SH-SY5Y (cell line): ENCODE measurements at regions not wholly inside any gene's neighbourhood (a gene's known extent, or its start where the extent isn't known, plus 50 kb on each side); places are given as distances from the start of the nearest gene placed in this dataset.

ENCODE experiments used
- GATA2 ChIP-seq: IDR thresholded peaks from 2 replicates; pipeline ENCODE4 v1.6.1; 2011; ENCODE audit warnings: mild to moderate bottlenecking, low read depth, low read length
- GATA3 ChIP-seq: IDR thresholded peaks from 2 replicates; pipeline ENCODE4 v1.6.1; 2011; ENCODE audit warnings: low read depth, mild to moderate bottlenecking, low read length, moderate library complexity

DNA sequence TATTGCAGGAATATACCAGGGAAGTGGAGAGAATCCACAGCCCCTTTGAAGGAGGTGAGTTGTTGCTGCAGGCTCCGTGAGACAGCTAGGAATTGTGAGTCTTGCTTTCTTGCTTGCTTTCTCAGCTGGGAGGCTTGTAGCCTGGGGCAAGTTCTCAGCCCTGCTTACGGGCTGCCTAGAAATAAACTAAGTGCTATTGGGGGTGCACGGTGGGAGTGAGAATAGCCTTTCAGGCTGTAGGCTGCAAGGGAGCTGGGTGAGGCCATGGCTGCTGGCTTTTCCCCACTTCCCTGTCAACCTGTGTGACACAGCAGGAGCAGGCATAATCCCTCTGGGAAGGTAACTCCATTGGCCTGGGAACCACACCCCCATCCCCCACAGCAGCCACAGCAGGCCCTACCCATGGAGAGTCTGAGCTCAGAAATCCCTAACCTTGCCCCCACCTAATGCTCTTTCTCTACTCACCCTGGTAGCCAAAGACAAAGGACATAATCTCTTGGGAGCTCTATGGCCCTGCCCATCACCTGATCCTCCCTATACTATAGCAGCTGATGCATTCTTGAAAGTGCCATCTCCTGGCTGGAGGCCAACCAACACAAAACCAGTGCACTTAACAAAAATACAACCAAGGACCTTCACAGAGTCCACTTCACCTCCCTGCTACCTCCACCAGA is 113.0 kb downstream of the MMRN1 start:
- TF ChIP-seq GATA3, result no peak
- TF ChIP-seq GATA2, result no peak

GRCh38 chr4:90012918-90013317 is 114.3 kb upstream of the CCSER1 start:
- no peak for TF ChIP-seq GATA3

DNA sequence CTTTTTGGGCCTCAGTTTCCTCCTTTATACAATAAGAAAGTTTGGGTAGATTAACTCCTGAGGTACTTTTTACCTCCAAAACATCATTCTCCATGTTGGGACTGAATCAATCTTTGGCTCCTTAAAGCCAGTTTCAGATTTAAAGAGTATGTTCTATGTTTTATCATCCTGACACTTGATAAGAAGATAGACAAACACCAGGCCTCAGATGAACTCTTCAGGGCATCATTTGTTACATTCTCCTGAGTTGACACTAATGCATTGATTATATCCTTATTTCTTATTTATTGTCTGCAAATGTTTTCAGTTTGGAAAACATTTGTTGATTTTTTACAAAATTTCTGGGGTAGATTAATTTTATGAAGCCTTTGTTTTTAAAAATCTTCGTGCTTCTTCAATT is 102.7 kb upstream of the CCSER1 start:
- TF ChIP-seq GATA2 (peak; percentile 30; the same call in 1 of the 2 replicates), GATA3 (peak; percentile 77)

- TF ChIP-seq GATA2 (no peak), GATA3 (no peak)
Observed at GRCh38 chr4:90025248-90025647, 101.9 kb upstream of the CCSER1 start.

DNA sequence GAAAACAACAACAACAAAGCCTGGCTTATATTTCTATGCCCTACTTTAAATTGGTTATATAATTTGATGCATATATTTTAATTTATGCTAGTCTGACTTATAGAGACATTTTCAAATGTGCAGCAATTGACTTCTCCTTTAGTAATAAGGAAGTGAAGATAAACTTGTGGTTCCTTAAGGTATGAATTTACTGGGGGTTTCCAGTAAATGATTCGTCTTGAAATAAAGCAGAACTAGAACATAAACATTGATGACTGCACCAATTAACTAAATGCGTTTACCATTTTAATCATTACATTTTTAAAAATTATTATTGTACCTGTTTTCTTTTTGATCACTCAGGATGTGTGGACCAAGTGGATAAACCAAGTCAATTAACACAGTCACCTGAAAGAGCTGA is 99.6 kb upstream of the CCSER1 start:
- TF ChIP-seq GATA3, result no peak
- no peak for TF ChIP-seq GATA2

DNA sequence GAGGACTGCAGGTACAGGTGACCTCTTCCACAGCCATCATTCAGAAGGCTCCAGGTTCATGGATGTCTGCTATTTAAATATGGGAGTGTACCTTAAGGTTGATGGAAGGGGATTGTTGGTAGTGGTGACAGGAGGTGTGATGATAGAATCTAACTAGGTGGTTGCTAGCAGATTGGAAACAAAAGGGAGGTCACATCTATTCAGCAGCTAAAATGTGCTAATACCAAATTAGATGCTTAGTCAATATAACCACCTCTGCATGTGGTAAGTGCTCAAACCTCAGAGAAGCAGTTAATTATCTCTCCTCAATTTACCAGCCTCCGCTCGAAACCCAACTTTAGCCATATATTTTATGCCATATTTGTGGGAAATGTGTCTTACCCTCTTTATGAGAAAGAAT is 98.7 kb upstream of the CCSER1 start:
- TF ChIP-seq GATA2 (no peak), GATA3 (no peak)

DNA sequence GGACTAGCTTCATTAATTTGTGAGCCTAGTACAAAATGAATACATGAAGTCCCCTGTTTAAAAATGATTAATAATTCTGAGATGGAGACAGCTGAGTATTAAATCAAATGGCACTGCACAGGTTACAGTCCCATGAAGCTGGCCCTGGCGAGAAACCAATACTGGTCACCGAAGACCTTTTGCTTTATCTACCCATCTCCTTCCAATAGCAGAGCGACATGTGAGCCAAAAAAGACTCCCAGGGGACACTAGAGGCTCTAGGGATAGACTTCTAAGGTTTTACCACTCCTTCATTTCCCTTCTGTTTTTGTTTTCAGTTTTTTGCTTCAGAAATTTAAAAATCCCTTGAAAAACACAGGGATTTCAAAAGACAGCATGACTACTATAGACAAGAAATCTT is 97.0 kb upstream of the CCSER1 start:
- TF ChIP-seq GATA2 (no peak), GATA3 (no peak)

DNA sequence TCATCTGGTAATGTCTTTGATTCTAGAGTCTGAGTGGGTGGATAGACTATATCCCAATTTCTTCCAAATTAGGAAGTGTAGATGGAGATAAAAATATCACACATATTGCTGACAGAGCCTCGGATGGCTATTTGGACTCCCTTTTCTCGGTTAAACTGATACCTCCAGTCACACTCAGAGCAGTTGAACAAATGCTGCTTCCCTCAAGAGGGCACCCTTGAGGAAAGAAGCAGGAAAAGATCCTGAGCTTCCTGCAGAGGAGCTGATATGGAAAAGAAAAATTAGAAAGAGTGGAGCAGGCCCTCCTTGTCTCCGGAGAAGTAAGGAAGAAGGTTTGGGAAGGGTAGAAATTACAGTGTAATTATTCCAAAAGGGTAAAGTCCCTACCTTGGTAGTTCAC is 96.2 kb upstream of the CCSER1 start:
- TF ChIP-seq GATA3 (no peak), GATA2 (no peak)

DNA sequence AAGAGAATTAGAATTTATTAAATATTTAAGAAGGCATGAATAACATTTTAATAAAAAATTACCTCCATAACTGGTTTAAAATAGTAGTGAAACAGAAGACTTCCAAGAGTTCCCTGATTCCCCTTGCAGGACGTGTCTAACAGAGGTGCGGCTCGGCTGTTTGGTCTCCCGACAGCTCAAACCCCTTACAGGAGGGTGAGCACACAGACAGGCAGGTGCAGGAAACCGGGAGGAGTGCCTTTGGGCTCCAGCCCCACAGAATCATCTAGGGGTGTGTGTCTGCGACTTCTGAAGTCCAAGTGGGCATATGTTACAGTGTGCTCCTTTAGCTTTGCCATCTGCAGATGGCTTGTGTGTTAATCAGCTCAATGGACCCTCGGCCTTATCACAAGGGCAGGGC is 88.1 kb upstream of the CCSER1 start:
- TF ChIP-seq GATA2 (no peak), GATA3 (no peak)

DNA sequence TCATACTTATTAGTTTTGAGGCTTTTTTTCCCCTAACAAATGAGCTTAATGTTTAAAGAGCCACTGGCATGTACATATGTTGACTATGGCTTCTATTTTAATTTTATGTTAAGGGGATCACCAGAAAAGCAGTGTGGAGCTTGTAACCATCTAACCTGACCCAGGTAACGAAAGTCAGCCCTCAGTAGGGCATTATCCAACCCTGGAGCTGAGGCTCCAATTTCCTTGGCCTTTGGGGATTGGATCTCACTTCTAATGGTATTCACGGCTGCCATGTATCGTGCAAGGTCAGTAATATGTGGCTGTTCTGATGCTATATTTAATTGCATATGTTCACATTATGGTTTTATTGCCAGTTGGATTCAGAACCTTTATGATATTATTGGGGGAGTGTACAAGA is 75.2 kb upstream of the CCSER1 start:
- no peak for TF ChIP-seq GATA2
- no peak for TF ChIP-seq GATA3

- TF ChIP-seq GATA2, result no peak
- TF ChIP-seq GATA3, result no peak
Observed at GRCh38 chr4:90057091-90057490, 70.1 kb upstream of the CCSER1 start.

GRCh38 chr4:90060039-90060438 is 67.2 kb upstream of the CCSER1 start:
- TF ChIP-seq GATA2 (no peak), GATA3 (no peak)

DNA sequence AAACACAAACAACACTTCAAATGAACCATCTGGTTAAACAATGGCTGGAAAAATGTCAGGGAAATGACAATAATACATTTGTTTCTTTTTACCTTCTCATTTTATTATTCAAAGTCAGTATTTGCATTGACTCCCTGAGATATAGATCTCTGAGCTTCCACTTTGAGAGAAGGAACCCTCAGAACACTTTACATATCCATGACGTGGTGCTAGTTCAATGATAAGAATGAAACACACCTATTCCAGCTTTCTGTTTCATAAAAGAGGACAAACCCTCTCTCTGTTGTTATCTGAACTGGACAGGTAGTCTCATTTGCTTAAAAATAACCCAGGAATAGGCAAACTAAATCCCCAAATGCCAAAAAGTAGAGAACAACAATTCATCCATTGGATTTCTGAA is 65.3 kb upstream of the CCSER1 start:
- no peak for TF ChIP-seq GATA2
- TF ChIP-seq GATA3, result no peak

DNA sequence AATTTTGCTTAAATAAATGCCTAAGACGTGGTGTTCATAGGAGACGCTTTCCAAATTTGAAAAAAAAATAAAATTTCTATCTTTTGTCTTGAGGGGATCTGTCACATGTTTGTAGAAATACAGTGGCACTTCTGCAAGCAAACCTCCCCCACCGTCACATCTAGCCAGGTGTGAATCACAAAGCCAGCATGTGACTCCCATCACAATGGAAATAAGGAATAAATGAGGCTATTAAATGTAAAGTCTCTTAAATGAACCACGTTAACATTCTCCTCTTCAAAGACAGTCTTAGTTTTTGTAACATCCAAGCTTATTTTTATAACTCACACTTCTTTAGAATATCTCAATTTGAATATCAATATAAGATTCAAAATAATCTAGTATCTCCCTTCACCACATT is 63.0 kb upstream of the CCSER1 start:
- no peak for TF ChIP-seq GATA3
- TF ChIP-seq GATA2, result no peak

DNA sequence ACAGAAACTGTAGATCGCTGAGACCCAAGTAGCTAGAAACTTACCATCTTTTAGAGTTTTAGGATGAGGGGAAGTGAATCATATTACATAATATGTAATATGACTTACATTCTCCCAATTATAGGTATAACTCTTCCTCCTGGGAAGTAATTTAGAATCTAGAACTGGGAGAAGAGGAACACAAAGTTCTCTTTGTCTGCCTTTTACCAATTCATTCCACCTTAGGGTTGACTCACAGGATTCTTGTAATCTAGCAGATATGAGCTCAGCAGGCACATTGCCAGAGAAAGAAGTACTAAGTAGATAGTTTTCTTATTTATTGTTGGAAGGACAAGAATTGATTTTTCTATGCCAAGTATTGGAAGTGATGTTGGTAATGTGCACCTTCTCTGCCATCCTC is 58.0 kb upstream of the CCSER1 start:
- TF ChIP-seq GATA3 (no peak), GATA2 (no peak)
